ENCODE measurements at regions not wholly inside any gene's neighbourhood (a gene's known extent, or its start where the extent isn't known, plus 50 kb on each side); places are given as distances from the start of the nearest gene placed in this dataset.
A peak's percentile ranks its signal among the peaks of the same experiment; 100 is the strongest.

DNA sequence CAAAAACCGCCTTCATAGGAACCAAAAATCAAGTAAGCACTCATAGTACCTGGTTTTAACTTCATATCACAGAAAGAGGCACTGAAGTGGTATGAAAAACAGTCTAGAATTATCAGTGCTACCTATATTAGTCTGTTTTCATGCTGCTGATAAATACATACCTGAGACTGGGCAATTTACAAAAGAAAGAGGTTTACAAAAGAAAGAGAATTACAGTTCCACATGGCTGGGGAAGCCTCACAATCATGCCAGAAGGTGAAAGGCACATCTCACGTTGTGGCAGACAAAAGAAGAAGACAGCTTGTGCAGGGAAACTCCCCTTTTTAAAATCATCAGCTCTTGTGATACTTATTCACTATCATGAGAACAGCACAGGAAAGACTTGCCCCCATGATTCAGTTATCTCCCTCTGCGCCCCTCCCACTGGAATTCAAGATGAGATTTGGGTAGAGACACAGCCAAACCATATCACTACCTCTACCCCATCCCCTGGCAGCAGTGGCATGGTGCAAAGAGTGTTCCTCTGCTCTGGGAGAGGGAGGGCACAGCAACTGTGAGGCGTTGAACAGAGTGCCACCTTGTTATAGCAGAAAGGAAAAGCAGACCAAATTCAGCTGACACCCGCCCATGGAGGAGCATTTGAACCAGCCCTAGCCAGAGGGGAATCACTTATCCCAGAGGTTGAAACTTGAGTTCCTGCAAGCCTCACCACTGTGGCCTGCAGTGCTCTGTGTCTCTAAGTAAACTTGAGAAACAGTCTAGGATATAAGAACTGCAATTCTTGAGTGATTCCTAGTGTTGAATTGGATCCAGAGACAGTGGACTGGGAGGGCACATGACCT is 61.9 kb upstream of the PTPRZ1 start:
- no peak for DNase-seq

DNA sequence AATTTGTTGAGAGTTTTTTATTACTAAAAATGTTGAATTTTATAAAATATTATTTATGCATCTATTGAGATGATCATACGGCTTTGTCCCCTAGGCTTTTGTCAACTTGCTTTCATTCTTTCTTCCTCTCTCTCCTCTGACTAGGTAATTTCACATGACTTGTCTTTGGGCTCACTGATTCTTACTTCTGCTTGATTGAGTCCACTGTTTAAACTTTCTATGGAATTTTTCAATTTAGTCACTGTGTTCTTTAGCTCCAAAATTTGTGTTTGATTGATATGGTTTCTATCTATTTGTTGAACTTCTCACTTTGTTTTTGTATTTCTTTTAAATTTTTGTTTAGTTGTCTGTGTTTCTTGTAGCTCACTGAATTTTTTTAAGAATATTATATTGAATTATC is 65.9 kb upstream of the PTPRZ1 start:
- no peak for DNase-seq

DNA sequence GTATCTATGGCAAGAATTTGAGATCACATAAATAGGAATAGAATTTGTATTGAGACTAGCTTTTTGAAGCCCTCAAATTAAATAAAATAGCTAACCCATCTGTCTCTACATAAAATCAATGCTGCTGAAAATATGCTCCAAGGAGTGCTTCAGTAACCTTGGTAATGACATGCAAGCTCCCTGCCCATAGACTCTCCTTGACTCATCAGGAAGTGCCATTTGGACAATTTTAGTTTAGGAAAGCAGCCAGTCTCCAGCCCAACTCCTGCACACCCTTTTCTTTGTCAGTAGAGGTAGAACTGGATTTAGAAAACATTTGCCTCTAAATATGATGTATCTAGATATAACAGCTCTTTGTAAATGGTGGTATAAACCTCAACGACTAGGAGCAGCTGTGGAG is 69.9 kb upstream of the PTPRZ1 start:
- no peak for DNase-seq

DNA sequence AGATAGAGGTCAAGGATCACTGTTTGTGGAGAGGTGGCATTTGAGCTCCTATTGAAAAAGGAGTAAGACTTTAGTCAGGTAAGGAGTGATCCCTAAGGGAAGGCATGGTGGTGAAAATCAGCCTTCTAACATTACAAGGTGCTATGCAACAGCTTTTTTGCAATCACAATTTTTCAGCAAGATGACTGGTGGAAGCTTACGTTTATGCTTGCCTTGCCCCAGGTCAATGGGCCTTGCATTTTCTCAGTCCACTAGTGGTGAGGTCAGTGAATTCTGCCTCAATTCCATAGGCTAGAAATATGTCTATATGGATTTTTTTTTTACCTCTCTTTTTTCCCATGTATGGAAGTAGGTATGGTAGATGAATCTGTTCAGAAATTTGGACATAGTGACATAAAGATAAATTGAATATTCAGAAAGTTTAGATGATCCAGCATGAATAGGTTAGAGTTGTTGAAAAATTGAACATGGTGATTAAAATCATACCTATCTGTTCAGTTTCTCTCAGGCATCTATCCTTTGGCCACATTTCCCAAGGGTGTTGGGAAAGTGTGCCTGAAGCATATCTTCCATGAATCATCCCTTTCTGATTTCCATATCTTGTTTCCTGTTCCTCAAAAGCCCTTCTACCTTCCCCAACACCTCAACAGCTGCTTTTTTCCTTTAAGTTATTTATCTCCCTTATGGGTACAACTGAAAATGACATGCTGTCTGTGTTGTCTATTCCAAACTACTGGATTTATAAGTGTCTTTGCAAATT is 71.9 kb upstream of the PTPRZ1 start:
- DNase-seq, result no peak

DNA sequence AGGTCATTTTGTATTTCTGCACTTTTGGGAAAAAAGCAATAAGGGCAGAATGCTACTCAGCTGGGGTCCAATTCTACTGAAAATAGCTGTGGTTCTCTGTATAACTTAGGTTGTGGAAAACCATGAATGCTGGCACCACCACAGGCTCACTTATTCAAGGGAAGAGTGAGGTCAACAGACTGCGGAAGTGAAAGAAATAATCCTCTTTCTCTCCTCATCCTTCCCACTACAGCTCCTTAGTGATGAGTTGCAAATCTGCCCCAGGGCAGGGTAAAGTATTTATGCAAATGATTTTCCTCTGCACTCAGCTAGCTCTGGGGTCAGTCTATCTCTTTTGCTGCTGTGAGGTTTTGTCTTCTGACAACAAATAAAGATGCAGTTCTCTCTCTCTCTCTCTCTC is 74.1 kb upstream of the PTPRZ1 start:
- no peak for DNase-seq

DNA sequence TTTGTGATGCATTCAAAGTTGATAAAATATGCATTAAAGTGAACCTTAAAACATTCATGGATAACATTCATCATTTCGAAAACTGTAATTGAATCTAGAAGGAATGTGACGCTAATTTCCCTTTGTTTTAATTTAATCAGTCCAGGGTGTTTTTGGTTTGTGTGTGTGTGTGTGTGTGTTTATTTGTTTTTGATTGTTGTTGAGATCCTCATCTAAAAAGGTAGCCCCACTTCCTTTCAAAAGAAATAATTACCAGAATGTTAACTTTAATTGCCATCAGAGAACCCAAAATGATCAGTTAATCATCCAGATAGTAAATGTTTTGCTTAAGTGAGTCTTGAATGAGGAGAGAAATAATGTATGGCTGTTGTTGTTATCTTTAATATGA is 74.5 kb upstream of the PTPRZ1 start:
- no peak for DNase-seq

DNA sequence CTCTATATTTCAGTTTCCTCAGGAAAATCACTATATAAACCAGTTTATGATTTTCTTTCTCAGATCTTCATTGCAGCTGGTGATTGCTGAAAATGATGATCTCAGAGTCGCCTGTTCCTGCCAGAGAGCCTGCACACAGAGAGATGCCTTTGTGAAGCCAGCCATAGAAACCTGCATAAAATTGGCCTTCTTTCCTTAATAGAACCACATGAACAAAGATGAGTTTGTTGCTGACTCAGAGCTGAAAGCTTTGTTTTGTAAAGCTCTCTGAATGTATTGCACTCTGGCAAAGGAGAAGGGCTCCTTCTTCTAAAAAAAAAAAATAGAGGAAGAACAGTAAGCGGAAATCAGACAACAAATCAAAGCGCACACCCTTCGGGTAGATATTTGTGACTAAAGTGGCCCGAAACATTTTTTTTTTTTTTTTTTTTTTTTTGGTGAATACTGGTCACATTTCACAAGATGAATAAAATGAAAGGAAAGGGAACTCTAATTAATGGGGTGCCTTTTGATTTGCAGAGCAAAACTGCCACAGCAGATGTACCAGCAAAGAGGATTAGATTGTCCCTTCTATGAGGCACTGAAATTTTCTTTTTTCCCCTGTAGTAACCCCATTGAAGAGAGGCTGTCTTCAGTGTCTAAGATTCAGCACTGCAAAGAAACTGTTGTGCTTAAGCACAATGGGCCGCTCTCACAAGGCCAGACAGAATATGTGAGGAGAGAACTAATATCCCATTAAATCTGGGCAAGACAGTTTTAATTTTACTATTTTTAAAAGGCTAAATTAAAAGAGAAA is 75.1 kb upstream of the PTPRZ1 start:
- DNase-seq, result no peak

DNA sequence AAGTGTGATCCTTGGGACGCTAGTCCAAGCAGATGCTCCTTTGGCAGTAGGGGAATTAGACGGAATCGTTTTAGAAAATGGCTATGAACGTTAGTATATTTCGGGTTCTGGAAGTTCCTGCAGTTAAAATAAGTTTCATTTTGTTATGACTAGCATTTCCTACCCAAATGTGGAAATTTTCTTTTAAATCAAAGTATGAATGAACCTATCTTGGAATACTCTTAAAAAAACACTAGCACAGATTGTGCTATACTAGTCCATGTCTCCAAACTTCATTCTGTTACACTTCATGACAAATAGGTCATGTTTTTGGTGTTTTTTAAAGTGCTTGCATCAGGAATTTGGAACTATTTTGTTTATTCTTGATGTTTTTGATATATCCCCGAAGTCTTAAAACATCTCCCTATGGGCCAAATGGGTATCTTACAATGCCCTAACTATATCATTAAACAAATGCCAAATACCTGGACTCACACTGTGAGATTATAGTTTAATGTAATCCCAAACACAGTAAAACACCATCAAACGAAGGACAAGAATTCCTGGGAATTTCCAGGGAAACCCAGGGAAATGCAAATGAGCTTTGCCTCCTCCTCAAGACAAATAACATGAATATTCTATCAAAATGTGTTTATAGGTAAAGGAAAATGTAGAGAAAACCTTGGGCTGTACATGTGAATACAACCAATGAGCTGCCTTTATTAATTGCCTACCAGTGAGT is 75.9 kb upstream of the PTPRZ1 start:
- no peak for DNase-seq

DNA sequence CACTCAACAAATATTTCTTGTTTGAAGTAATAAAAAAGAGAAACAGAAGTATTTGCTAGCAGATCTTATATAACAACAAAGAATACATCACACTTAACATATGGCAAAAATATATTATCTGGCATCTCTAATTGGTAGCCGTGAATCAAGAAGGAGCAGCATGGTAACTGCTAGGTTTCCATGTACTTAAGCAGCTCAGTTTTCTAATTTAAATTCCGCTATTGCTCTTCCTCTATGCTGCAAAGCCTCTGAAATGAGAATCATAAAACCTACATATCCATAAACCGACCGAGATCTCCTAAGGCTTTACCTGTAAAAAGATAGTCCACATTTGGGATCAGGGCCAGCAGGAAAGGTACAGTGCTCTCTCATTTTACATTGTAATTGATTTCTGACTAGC is 76.6 kb upstream of the PTPRZ1 start:
- DNase-seq, result no peak

DNA sequence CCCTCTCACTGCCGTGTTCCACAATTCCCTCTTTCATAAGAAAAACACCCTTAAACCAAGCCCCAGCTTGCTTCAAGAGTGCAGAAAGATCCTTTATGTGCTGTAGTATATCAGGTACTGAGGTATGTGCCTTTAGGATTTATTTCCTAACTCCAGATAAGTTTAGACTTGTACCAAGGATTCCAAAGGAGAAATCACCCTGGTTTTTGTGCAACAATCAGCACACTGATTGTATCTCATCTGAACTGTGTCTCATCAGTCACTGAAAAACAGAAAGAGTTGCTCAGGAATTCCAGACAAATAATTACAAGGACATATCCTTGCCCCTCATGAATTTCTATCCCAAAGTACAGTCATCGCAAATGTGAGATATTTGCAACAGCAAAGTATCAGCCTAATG is 77.2 kb upstream of the PTPRZ1 start:
- no peak for DNase-seq

DNA sequence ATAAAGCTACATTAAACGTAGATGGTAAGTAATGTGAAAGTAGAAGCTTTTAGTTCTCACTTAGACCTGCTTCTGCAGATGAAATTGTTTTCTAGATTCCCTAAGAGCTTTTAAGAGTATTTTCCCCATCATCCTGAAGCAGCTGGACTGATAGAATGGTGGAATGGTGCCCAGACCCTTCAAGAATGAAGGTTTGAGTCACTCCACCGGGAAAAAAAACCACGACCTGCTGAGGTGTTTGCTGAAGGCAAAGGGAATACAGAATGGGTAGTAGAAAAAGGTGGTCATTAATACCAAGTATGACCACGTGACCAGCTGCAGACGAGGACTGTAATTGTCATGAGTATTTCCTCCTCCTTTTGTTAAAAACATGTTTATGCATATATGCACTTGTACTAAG is 79.2 kb upstream of the PTPRZ1 start:
- no peak for DNase-seq

DNA sequence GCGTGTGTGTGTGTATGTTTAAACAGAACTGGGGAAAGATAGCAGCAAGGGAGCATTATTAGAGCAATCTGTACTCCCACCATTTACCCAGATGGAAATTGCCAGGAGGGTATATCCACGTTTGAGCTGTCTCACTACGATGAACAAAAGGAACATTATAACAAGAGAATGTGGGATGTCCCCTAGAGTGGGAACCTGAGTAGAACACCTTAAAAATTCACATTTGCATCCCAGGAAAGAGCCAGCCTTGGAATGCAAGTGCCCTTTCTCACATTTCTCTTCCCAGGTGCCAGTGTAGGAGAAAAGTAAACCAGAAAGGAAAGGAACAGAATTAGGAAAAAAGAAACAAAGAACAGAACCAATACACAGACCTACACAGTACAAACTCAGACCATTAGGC is 95.3 kb upstream of the PTPRZ1 start:
- DNase-seq, result no peak

DNA sequence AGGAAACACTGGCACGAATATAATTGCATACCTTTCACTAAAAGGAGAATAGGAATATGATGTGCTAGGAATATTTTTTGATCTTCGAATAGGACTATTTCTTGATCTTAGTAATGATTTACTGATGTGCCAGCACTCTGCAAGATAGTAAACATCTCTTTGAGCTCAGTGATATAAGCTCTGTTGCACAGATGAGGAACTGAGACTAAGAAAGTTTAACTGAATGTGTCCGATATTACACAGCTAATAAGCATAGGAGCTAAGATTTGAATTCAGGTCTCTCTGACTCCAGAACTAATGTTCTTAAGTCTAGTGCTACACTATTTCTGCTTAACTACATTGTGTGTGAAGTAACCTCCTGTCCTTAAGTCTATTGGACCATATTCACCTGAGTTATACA is 98.4 kb upstream of the PTPRZ1 start:
- DNase-seq, result no peak

DNA sequence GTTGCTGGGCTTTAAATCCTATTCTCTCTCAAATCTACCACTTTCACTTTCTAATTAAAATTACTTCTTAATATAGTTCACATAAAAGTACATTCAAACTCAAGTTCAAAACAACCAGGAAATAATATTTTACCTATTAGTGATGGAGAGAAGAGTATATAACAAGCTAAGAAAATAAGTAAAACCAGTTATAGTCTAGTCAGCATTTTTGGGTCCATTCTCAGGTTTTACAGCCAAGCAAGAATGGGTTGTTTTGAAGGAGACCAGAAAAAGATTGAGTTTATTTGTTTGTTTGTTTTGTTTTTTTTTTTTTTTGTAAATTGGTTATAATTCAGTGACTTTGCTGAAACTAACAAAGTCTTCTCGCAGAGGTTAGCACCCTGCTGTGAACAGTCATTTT is 106.3 kb upstream of the PTPRZ1 start:
- DNase-seq, result no peak

DNA sequence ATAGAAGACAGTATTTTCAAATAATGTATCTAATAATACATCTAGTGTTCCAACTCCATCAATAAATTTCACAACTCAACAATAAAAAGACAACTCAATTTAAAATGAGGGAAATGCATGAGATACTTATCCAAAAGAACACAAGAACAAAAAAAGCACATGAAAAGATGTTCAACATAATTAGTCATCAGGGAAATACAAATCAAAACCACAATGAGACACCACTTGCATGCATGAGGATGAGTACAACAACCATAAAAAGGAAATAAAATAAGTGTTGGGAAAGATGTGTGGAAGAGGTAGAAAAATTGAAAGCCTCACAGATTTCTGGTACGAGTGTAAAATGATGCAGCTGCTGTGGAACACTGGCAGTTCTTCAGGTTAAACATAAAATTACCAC is 111.6 kb upstream of the PTPRZ1 start:
- DNase-seq, result no peak

DNA sequence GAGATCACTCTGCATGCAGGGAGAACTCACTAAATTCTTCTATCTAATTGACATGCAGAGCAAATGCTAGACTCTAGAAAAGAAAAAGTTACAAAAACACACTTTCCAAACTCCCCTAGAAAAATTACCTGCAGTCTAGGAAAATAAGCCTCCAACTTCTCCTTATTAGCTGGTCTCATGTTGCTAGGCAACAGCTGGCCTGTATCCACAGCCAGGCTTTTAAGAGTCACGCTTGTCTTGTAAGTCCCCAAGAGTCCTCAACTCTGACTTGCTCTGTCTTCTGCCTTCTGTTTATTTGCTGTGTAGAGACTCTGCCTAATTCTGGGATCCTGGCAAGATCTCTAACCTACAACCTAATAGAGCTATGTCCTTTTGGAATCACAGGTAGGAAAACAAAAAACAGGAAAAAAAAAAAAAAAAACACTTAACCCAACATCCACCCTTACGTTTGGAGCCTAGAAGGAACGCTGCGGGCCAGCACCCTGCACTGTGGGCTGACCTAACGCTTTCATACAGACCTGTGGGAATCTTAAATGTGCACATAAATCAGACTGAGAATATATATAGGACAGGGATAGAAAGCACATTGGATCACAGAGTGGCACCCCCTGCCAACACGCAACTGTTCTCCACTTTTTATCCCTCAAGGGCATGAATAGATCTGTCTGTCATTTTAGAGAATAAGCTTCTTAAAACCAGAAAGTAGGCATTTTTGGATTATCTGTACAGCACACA is 117.0 kb upstream of the PTPRZ1 start:
- peak; percentile 30 for DNase-seq

DNA sequence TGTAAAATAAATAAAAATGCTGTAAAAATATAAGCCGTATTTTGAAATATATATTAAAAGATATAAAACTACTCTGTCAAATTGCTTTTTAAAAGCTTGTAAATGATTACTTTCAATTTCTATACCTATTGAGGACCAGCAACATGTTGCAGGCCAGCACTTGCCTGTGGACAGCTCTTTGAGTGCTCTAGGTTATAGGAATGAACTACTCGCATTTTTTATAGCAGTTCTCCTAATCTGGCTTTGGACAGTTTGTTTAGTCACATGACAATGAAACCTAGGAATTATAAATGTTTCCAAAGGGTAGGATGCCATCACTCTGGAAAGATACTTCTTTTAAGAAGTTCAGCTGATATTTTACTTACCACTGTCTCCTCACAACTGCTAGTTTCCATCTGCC is 117.7 kb upstream of the PTPRZ1 start:
- no peak for DNase-seq

DNA sequence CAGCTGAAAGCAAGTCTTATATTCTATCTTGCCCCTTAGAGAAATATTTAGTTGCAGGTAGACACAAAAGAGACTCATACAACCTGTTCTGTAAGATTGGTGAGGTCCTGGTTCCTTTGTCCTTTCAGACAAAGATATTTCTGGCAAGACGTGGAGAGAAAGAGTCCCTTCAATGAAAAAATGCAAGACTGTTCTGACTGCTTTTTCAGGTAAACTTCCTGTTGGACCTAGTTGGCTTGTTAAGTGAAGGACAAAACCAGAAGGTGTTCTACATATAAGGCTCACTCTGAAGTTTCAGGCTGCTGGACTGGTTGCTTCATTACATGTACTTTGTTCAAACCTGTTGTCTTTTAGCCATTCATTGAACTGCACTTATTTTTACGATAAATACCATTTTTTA is 119.0 kb upstream of the PTPRZ1 start:
- DNase-seq, result no peak

DNA sequence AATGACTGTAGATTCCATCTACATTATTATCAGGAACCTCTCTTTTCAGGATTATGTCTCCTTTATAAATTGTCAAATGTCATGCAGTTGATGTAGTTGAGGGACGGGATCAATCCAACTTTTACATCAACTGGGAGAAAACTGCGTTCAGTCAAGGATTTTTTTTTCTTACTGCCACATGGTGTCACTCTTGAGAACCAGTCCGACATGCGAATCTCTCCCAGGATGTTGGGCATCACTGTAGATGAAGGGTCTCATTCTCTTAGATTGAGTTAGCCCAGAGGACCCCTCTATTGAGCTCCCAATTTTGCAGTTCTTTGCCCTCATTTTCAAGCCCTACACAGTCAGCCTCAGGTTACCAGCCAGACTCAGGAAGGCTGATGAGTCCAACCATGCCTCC is 120.3 kb upstream of the PTPRZ1 start:
- no peak for DNase-seq

DNA sequence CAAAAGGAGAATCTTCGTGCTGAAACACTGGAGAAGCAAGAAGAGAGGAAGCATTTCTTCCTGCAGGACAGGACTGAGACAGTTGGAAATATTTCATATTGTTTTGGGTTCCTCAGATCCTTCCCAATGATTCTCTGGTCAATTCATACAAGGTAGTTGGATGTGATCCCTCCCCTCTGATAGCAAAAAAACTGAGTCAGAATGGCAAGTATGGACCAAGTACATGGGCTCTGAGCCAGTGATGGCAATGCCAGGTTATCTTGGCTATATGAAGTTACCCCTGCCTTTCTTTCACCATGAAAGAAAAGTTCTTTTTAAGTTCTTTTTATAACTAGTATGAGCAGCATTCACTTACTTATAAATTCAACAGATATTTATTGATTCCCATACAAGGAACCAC is 124.4 kb upstream of the PTPRZ1 start:
- DNase-seq, result no peak

DNA sequence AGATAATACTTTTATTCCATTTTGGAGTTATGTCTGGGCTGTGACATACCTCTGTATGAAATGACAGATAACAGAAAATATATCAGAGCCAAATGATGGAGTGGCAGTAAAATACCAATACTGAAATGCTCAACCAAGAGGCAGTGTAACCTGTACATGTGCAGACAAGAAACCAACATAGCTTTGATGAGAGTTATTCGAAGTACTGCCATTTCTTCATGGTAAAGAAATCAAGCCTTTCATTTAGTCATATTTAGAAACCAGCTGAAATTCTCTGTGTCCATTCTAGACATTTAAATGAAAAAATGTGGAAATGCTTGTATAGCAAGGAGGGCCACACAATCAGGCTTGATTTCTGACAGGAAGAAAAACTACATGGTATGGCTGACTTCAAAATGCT is 127.1 kb upstream of the PTPRZ1 start:
- DNase-seq, result no peak

DNA sequence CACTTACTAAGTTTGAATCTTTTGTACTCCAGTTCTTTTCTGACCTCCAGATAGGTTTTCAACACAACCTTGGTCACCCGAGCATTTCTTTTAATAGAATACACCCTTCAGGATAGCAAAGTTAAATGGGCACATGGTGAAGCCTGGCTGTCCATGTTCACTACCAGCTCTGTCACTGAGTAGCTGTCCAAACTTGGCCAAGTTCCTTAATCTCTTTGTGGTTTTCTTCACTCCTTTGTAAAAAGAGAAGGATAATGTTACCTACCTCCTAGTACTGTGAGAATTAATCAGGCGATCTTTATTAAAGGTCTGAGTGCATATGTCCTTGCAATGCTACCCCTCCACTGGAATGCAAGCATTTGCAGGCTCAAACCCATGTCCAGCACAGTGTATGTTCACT is 128.1 kb upstream of the PTPRZ1 start:
- DNase-seq, result no peak
